ENCODE measurements at regions not wholly inside any gene's neighbourhood (a gene's known extent, or its start where the extent isn't known, plus 50 kb on each side); places are given as distances from the start of the nearest gene placed in this dataset.

GRCh38 chr14:28681681-28682080 is 84.9 kb upstream of the FOXG1 start:
- TF ChIP-seq POLR2AphosphoS5 (IDR thresholded peaks at IDR 0.05; ENCODE audit: low read depth, low read length) (no peak), TCF7L2 (IDR thresholded peaks at IDR 0.05; ENCODE audit: low read depth, low read length) (no peak), SIN3A (IDR thresholded peaks at IDR 0.05; ENCODE audit: borderline replicate concordance, insufficient read depth, low read depth, low read length) (no peak)
- TF ChIP-seq, protein P1, sequence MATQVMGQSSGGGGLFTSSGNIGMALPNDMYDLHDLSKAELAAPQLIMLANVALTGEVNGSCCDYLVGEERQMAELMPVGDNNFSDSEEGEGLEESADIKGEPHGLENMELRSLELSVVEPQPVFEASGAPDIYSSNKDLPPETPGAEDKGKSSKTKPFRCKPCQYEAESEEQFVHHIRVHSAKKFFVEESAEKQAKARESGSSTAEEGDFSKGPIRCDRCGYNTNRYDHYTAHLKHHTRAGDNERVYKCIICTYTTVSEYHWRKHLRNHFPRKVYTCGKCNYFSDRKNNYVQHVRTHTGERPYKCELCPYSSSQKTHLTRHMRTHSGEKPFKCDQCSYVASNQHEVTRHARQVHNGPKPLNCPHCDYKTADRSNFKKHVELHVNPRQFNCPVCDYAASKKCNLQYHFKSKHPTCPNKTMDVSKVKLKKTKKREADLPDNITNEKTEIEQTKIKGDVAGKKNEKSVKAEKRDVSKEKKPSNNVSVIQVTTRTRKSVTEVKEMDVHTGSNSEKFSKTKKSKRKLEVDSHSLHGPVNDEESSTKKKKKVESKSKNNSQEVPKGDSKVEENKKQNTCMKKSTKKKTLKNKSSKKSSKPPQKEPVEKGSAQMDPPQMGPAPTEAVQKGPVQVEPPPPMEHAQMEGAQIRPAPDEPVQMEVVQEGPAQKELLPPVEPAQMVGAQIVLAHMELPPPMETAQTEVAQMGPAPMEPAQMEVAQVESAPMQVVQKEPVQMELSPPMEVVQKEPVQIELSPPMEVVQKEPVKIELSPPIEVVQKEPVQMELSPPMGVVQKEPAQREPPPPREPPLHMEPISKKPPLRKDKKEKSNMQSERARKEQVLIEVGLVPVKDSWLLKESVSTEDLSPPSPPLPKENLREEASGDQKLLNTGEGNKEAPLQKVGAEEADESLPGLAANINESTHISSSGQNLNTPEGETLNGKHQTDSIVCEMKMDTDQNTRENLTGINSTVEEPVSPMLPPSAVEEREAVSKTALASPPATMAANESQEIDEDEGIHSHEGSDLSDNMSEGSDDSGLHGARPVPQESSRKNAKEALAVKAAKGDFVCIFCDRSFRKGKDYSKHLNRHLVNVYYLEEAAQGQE (IDR thresholded peaks at IDR 0.05; ENCODE audit: insufficient read depth in 1 of 2, low read depth in 2 of 2, low read length in 1 of 2) = no peak
- TF ChIP-seq, protein P2, sequence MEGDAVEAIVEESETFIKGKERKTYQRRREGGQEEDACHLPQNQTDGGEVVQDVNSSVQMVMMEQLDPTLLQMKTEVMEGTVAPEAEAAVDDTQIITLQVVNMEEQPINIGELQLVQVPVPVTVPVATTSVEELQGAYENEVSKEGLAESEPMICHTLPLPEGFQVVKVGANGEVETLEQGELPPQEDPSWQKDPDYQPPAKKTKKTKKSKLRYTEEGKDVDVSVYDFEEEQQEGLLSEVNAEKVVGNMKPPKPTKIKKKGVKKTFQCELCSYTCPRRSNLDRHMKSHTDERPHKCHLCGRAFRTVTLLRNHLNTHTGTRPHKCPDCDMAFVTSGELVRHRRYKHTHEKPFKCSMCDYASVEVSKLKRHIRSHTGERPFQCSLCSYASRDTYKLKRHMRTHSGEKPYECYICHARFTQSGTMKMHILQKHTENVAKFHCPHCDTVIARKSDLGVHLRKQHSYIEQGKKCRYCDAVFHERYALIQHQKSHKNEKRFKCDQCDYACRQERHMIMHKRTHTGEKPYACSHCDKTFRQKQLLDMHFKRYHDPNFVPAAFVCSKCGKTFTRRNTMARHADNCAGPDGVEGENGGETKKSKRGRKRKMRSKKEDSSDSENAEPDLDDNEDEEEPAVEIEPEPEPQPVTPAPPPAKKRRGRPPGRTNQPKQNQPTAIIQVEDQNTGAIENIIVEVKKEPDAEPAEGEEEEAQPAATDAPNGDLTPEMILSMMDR (IDR thresholded peaks at IDR 0.05) = no peak
